GM21737 (cell line): ENCODE measurements at regions not wholly inside any gene's neighbourhood (a gene's known extent, or its start where the extent isn't known, plus 50 kb on each side); places are given as distances from the start of the nearest gene placed in this dataset.
"Not testable (repeated sequence)": the region's sequence is repeated elsewhere in the genome, so short reads cannot be mapped to it uniquely, and the experiment has no call there.

ENCODE experiments used
- ATAC-seq: cut with Tn5 transposase; IDR thresholded peaks from one replicate; pipeline ENCODE4 v1.9.1; 2021; ENCODE audit warnings: mild to moderate bottlenecking, moderate library complexity; ENCODE audit not compliant: unreplicated experiment

- no peak for ATAC-seq
Measured at GRCh38 chr10:124155781-124156435, 62.5 kb upstream of the CHST15 start.

GRCh38 chr10:124153023-124153826 lies 59.8 kb upstream of the CHST15 start:
- ATAC-seq, result peak; percentile 59

- peak; percentile 1 for ATAC-seq
Measured at GRCh38 chr10:124152139-124153022, 59.0 kb upstream of the CHST15 start.

GRCh38 chr10:124151466-124152095 lies 58.2 kb upstream of the CHST15 start:
- ATAC-seq, result no peak

GRCh38 chr10:124150807-124151417 lies 57.5 kb upstream of the CHST15 start:
- no peak for ATAC-seq

GRCh38 chr10:124150189-124150806 lies 56.9 kb upstream of the CHST15 start:
- no peak for ATAC-seq

GRCh38 chr10:124149189-124150042 lies 56.0 kb upstream of the CHST15 start:
- ATAC-seq, result no peak

GRCh38 chr10:124148509-124149188 lies 55.3 kb upstream of the CHST15 start:
- not testable (repeated sequence) for ATAC-seq

GRCh38 chr10:124146483-124146882 lies 53.1 kb upstream of the CHST15 start:
- ATAC-seq, result no peak

- ATAC-seq, result no peak
Measured at GRCh38 chr10:124145109-124145870, 51.9 kb upstream of the CHST15 start.

- no peak for ATAC-seq
Measured at GRCh38 chr10:124144536-124144935, 51.1 kb upstream of the CHST15 start.

GRCh38 chr10:124143721-124144120 lies 50.3 kb upstream of the CHST15 start:
- ATAC-seq, result no peak
